GM23248 (cell line): ENCODE measurements at regions not wholly inside any gene's neighbourhood (a gene's known extent, or its start where the extent isn't known, plus 50 kb on each side); places are given as distances from the start of the nearest gene placed in this dataset.

Source experiments
- EZH2 ChIP-seq: fragments of 200-600 bp; sonication (generic); IDR thresholded peaks from 2 replicates; pipeline ENCODE4 v1.6.1; 2018; ENCODE audit warnings: antibody characterized with exemption, mild to moderate bottlenecking; ENCODE audit not compliant: insufficient read depth, poor library complexity, severe bottlenecking
- EZH2phosphoT487 ChIP-seq: fragments of 200-600 bp; sonication (generic); IDR thresholded peaks from 2 replicates; pipeline ENCODE4 v1.6.1; 2018; ENCODE audit warnings: antibody characterized with exemption, moderate library complexity, mild to moderate bottlenecking, low read depth; ENCODE audit not compliant: insufficient read depth

- TF ChIP-seq EZH2, result no peak
- TF ChIP-seq EZH2phosphoT487, result no peak
These were observed 119.7 kb downstream of the SLC25A47 start for GRCh38 chr14:100442498-100443490.
